GM19043 (cell line): ENCODE measurements at regions not wholly inside any gene's neighbourhood (a gene's known extent, or its start where the extent isn't known, plus 50 kb on each side); places are given as distances from the start of the nearest gene placed in this dataset.

Experiments used
- ATAC-seq: cut with Tn5 transposase; IDR thresholded peaks from one replicate; pipeline ENCODE4 v1.9.1; 2021; ENCODE audit warnings: low read depth; ENCODE audit not compliant: unreplicated experiment

GRCh38 chr22:22046370-22046769 lies 63.8 kb upstream of the TOP3B start:
- ATAC-seq: no peak

GRCh38 chr22:22045571-22046335 lies 63.2 kb upstream of the TOP3B start:
- no peak for ATAC-seq

GRCh38 chr22:22044153-22044552 lies 61.6 kb upstream of the TOP3B start:
- no peak for ATAC-seq

GRCh38 chr22:22043296-22044078 lies 60.9 kb upstream of the TOP3B start:
- no peak for ATAC-seq

DNA sequence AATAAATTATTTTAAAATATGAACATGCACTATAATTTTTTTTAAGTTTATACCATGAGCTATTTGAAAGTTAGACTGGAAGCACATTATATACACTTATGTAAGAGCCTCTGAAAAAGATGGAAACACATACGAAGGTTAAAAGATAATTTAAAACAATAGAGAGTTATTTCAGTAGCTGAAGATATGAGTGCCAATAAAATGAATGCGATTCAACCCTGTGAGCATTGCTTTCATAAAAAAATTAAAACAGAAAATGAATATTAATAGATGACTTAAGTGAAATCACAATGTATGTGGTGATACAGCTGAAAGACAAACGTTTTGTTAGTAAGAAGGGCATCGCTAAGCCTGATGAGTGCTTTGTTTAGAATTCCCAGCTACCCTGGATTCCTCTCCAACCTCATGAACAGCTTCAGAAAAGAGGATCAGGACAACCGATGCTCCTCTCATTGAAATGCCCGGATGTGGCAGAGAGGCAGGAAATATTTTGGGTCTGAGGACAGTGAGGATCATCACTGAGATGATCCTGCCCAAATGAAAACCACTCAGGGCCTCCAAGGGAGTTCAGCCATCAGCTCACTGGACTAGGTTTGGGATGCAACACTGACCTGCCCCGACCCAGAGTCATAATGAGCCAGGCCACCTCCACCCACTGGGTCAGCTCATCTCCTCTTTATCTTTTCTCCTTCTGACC lies 60.2 kb upstream of the TOP3B start:
- no peak for ATAC-seq

DNA sequence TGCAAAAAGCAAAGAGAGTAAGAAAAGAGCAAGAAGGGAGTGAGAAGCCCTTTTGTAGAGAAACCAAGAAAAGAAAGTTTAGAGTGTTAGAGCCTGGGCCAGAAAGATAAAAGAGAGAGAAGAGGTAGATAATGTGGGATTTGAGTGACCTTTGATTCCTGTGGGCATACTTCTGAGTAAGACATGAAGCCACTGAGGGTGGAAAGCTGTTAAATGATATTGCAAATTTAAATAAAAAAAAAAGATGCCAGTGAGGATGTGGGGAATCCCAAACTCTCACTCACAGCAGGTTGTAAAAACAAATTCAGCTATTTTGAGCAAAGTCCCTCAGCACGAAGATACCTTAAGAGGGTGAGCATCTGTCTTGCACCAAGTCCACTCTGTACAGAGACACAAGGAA lies 59.4 kb upstream of the TOP3B start:
- no peak for ATAC-seq

DNA sequence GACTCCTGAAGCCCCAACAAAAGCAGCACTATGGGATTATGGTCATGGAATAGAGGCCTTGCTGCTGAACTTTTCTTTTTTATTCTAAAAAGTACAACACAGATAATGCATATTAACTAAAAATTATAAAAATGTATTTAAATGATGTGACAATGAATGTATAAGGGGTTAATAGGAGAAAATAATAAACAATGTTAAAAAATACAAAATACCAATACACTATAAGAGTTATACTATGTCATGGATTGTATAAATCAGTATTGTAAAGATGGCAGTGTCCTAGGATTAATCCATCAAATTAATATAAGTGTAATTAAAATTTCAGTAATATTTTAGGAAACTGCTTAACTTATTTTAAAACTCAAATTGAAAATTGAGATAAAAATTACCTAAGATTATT lies 58.3 kb upstream of the TOP3B start:
- ATAC-seq: no peak

DNA sequence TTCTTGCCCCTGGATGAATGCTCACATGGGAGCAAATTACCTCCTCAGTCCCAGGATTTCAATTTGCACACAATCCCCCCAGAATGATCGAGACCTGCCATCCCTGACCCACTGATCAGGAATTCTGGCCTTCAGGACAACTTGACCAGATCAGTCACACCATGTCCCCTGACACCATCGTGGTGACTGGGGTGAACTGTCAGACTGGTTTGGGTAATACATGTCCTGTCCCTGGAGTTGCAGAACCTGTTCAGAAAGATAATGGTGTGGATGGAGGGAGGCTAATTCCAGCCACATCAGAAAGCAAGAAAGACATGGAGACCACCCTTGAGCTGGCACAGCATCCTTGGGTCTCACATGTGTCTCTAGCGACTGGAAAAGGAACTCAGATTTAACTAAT lies 57.9 kb upstream of the TOP3B start:
- no peak for ATAC-seq

- ATAC-seq: no peak
Measured at GRCh38 chr22:22039286-22040074, 56.9 kb upstream of the TOP3B start.

GRCh38 chr22:22038178-22038880 lies 55.7 kb upstream of the TOP3B start:
- no peak for ATAC-seq

GRCh38 chr22:22037740-22038139 lies 55.2 kb upstream of the TOP3B start:
- ATAC-seq: no peak

- ATAC-seq: no peak
Measured at GRCh38 chr22:22037229-22037628, 54.6 kb upstream of the TOP3B start.

- ATAC-seq: no peak
Measured at GRCh38 chr22:22036588-22036987, 54.0 kb upstream of the TOP3B start.

GRCh38 chr22:22035771-22036314 lies 53.3 kb upstream of the TOP3B start:
- ATAC-seq: no peak

DNA sequence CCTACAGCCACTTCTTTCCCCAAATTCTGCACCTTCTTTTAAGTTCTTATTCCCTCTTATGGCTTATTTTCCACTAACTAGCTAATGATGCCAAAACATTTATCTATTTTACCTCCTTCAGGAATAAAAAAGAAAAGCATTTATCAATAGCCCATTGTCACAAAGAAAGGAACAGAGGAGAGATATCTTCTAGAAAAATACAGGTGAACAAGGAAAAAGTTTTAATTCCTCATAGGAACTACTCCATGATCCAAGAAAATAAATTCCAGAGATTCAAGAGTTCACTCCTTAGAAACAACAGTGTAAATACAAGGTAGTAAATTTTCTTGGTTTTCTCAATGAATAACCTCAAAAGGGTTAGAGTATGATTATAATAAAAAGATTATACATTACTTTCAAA lies 52.6 kb upstream of the TOP3B start:
- ATAC-seq: no peak

- ATAC-seq: no peak
Measured at GRCh38 chr22:22034469-22035132, 52.0 kb upstream of the TOP3B start.

DNA sequence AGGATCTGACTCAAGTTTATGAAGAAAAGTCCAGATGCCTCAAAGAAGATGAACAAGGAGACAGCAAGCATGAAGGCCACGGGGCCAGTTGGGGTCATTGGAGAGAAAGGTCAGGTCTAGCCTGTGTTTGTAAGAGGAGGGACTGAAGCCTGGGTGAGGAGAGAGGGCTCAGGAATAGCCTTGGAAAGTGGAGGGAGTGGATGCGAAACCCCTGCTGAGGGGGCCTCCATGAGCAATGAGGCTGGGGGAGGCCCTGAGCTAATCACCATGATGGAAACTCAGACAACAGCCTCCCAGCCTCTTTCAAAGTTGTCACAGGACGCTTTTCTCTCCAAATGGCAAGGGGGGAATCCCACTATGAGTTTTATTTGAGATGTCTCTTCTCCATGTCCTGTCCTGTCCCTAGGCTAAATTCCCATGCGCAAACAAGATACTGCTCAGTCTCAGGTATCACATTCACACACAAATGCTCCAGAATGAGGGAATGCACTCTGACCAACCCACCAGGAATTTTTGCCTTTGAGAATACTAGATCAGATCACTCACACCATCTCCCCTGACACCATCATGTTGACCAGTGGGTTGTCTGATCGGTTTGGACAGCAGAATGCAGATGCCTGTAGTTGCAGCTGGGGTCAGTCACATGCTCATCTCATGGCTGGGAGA lies 51.3 kb upstream of the TOP3B start:
- ATAC-seq: no peak

DNA sequence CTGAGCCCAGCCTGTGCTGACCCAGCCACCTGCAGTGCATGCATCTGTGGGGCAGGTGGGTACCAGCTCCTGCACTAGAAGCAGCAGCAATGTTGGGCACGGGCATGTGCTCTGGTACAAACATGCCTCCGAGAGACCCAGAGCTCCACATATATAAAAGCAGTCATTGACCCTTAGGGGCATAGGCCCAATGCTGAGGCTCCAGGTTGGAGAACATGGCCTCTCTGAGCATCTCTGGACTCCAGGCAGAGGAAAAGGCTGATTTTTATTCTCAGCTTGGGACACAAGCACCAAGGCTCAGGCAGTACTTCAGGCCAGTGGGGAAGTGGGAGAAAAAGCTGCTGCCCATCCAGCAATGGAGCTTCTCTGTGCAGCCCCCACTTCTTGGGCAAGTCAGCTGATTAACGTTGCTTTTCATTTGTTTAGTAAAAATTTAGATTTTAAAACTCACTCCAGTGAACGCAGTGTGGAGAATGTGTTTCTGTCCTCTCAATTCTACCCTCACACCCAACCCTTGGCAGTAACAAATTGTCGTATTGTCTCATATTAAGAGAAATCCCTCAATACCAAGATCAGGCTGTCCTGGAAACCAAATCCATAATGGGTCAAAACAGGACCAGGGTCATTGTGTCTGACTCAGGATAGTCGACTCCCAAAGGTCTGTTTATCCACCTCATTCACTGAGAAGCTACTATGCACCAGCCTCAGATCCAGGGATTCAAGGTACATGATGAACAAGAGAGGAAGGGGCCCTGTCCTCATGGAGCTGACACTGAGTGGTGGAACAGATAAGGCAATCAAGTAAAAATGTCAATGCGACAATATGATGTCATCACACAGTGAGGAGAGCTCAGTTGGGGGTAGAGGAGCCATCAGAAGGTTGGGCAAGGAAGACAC lies 50.6 kb upstream of the TOP3B start:
- ATAC-seq: no peak
